Pulmonary artery endothelial cell (primary cell): ENCODE measurements at regions not wholly inside any gene's neighbourhood (a gene's known extent, or its start where the extent isn't known, plus 50 kb on each side); places are given as distances from the start of the nearest gene placed in this dataset.
"Not testable (repeated sequence)": the region's sequence is repeated elsewhere in the genome, so short reads cannot be mapped to it uniquely, and the experiment has no call there.

Experiments used
- DNase-seq: peaks from one replicate; pipeline ENCODE4 v3.0.0-alpha.2; 2011; ENCODE audit warnings: low read depth, low spot score

DNA sequence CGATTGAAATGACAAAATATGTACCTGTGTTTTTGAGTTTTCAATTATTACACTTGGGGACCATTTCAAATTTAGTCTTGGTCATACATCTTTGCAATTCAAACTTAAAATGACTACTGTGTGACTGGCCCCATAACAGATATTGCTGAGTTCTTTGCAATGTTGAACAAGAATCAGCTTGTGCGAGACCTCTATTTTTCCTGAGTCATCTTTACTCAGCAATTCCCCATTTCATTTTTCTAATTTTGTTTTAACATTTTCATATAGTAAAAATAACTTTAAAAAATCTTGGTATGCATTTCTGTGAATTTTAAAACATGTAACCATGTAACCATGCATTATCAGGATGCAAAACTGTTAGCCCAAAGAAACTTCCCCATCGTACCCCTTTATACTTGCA is 678.1 kb downstream of the ANKRD7 start:
- no peak for DNase-seq

DNA sequence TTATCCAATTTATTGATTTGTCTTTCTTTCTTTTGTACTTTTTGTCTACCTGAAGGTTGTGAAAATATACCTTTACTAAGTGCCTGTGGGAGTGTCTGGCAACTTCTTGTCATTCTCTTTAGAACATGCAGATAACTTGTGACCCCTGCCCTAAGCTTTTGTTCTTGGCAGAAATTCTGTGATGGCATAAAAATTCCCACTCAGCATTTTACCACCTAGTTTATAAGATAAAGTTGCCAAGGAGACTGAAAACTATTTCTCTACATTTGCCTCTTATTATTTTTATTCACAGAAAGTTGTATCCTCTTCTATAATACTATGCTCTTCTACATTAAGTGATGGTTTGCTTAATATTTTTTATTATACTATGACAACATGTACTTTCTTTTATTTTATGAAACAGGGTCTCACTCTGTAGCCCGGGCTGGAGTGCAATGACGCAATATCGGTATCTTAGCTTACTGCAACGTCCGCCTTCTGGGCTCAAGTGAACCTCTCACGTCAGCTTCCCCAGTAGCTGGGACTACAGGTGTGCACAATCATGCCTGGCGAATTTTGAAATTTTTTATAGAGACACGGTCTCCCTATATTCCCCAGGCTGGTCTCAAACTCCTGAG is 683.5 kb downstream of the ANKRD7 start:
- DNase-seq: no peak

DNA sequence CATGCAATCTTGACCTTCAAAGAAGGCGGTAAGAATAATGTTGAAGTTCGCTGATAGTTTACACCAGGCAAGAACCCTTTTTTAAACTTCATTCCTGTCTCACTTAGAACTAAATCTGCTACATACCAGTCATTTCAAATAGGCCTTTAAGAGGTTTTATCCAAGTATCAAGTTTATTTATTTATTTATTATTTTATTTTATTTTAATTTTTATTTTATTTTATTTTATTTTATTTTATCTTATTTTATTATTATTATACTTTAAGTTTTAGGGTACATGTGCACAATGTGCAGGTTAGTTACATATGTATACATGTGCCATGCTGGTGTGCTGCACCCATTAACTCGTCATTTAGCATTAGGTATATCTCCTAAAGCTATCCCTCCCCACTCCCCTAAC is 691.6 kb downstream of the ANKRD7 start:
- not testable (repeated sequence) for DNase-seq

DNA sequence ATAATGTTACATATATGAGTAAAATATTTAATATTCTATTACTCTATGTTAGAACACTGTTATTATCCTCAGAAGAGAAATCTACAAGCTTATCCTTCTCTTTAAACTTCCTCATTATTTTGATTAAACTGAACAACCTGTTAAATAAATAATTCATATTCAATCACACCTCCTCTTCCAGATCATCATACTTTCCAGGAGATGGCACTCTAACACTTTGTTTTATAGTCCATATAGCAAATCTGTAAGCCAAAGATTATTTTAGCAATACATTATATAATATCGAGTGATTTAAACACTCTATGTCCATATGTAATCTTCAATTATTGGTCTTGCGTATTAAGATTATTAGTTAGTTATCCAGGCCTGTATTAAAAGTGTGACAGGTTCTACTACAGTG is 694.1 kb downstream of the ANKRD7 start:
- no peak for DNase-seq

DNA sequence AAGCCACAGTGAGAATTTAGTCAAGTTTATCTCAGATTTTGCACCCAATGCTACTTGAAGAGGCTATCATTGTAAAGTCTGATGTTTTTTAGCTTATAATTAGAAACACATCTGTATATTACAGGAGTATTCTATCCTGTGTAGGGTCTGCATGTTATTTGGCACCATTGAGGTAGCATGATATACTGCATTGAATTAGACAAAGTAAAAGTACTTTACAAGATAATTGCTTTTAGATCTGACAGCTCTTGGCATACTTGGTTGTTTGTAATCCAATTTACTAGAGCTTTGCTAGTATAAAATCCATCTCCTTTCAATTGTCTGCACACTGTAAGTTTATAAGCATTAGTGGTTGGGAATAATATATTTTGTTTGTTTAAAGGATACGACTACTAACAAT is 714.3 kb downstream of the ANKRD7 start:
- DNase-seq: no peak

DNA sequence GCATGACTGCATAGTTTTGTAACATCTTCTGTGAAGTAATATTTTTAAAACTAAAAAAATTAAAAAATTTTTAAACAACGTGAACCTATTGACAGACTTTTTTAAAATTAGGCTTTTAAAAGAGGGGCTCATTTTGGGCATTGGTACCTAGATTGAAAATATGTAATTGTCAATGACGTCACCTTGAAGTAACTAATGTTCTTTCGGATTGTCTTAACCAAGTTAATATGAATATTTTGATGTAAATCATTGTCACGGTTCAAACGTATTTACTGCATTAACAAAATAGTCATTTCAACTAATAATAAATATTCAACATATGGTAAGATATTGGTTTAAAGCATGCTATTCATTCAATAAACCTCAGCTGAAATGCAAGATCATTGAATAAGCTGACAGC is 719.8 kb downstream of the ANKRD7 start:
- no peak for DNase-seq

DNA sequence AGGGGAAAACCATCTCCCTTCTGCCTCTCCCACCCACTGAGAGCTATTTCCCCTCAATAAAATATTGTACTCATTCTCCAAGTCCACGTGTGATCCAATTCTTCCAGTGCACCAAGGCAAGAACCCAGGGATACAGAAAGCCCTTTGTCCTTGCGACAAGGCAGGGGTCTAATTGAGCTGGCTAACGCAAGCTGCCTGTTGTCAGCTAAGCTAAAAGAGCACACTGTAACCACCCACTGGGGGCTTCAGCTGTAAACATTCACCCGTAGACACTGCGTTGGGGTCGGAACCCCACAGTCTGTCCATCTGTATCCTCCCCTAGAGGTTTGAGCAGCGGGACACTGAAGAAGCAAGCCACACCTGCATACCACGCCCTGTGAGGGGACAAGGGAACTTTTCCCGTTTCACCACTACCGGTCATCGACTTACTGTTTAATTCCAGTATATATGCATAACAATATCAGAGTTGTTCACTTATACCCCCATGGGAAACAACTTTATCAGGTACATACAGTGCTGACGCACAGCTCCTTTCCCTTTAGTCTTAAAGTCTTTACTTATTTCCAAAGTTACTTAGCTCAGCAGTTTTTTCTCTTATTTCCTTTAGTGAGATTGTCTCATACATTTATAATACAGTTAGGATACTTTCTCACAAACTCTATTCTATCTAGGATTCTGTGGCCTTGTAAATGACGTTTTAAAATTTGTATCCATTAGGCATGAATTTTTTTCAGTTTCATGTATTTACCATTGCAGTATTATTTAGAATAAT is 721.6 kb downstream of the ANKRD7 start:
- DNase-seq: no peak

DNA sequence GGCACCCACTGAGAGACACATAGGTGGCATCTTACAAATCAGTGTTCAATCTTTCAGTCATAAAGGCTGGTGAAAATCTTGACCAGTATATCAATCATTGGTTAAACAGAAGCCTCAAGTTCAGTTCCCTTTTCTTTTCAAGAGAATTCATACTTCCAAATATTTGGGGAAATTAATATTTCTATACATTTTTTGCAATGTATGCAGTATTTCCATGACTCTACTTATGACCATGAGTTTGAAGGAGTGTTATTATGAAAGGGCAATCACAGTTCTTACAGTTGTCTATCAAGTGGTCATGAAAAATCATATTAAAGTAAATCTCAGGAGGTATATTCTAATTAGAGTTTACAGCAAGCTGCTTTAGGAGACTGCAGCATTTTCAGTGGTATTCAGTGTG is 724.0 kb downstream of the ANKRD7 start:
- DNase-seq: no peak

DNA sequence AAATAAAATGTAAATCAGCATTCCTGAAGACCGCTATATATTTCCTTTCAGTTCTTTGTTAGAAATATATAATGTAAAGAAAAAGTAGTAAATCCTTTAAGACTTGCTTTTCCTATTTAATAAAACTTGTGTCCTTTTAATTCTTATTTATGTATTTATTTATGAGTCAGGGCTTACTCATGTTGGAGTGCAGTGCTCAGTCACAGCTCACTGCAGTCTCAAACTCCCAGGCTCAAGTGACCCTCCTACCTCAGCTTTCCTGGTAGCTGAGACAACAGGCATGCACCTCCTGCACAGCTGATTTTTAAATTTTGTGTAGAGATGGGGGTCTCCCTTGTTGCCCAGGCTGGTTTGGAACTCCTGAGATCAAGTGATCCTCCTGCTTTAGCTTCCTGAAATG is 724.5 kb downstream of the ANKRD7 start:
- DNase-seq: no peak

DNA sequence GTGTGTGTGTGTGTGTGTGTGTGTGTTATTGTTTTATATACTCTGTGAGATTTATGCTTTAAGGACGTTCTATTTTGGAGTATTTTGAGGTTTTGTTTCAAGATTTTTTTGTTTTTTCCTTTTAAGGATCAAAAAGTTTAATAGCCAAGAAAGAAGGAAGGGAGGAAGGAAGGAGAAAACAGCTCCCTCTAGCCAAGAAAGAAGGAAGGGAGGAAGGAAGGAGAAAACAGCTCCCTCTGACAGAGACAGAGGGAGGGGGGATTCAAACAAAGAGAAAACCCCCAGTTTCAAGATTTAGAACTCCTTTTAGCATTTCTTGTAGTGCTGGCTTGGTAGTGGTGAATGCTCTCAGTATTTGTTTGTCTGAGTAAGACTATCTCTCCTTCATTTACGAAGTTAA is 731.8 kb downstream of the ANKRD7 start:
- not testable (repeated sequence) for DNase-seq

DNA sequence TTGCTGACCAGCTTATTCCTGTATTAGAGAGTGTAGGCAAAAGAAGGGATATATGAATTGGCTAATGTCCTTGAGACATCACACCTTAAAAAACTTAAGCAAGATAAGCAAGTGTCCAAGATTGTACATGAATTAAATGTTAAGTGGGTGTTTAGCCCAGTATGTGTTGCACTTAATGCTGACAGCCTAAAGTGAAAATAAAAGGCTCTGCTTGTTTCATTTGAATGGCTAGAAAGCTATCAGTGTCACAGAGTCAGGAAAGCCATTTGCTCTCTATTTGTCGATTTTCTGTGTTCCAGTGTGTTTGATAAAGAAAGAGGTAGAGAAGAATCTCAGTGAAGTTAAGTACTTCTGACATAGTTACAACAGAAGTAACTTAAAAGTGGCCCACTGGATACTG is 744.9 kb downstream of the ANKRD7 start:
- no peak for DNase-seq

DNA sequence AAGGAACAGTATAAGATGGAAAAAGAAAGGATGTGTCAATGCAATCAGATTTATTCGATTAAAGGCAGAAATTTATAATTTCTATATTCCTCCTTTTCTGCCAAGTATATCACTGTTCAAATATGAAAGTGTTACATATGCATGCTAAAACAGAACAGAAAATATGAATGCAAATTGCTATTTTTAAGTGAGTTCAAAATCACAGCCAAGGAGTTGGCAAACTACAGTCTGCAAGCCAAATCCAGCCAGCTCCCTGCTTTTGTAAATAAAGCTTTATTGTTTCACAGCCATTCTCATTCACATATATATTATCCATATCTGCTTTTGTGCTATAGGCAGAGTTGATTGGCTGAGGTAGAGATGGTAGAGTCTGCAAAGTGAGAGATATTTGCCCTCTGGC is 747.2 kb downstream of the ANKRD7 start:
- DNase-seq: no peak

DNA sequence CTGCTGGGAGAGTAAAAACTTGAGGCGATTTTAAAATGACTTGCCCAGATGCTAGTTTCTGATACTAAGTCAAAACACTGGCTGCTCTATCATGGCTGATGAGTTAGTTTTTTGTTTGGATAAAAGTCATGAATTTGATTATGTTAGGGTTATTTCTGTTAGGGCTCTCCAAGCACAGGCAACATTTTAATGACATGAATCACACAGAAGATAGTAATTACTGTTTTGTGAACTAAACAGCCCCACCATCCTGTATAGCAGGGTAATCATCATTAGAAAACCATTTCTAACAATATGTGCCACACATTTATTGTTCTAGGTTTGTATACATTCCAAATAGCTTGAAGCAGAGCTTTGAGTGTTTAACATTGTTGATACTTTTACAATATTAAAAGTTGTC is 750.3 kb downstream of the ANKRD7 start:
- no peak for DNase-seq

DNA sequence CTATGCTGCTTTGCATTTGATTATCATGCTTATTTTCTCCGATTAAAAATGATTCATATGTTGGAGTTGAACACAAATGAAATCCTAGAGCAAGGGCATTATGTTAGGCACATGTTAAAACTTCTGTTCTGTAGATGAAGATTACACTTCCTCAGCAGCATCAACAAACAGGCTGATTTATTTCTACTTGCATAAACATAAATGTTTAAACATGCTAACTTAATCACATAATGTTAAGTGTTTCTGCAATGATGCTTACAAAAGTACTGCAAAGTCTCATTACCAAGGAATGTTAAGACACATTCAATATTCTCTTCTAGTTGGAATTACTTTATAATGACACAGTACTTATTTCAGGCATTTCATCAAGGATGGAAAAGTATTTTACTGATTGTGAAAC is 770.8 kb downstream of the ANKRD7 start:
- no peak for DNase-seq

DNA sequence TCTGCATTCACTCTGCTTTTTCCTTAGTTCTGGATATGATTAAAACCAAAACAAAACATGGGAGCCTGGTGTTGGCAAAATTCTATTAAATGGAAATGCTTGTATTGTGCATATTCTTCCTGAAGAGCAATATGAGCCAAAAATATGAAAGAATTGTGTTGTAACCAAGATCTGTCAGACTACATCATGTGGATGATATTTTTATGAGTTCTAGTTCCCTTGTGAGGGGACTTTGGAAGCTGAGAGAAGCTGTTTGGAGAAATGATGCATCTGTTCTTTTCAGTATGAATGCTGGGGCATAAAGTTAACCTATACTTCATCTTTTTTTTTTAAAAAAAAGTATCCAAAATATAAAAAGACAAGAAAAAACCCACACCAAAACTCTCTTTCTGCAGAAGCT is 782.7 kb downstream of the ANKRD7 start:
- DNase-seq: no peak

DNA sequence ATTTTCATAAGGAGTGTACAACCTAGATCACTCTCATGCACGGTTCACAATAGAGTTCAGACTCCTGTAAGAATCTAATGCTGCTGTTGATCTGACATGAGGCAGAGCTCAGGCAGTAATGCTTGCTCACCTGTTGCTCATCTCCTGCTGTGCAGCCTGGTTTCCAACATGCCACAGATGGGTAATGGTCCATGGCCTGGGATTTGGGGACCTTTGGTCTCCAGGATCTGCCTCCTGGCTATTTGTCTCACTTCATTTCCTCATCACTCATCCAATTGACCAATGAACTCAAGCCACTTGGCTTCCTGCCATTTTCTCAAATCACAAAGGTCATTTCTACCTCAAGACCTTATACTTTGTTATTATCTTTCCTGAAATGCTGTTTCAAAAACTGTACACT is 786.1 kb downstream of the ANKRD7 start:
- DNase-seq: no peak

DNA sequence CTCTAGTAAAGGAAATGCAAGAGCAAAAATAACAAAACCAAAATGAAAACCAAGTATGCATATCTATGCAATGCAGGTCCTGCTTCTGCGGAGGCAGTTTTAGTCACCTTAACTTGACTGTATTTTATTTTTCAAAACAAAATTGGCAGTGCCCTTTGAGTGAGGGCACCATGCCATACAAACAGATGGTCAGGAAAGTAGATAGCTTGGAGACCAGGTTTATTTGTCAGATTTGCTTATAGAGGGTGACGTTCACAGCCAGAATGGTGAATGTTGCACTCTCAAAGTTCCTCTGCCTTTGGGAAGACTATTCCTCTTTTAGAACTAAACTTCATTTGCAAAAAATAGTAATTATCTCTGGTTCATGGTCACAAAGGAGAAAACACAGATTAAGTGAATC is 801.9 kb downstream of the ANKRD7 start:
- DNase-seq: no peak

DNA sequence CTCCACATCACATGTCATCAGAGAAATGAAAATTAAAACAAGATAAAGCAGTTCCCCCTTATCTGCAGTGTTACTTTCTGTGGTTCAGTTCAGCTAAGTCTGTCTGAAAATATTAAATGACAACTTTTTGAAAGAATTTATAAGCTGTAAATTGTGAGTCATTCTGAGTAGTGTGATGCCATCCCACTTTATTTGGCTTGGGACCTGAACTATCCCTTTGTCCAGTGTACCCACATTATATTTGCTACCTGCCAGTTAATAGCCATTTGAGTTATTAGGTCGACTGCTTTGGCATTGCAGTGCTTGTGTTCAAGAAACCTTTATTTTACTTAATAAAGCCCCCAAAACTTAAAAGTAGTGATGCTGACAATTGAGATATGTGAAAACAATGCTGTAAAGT is 804.2 kb downstream of the ANKRD7 start:
- DNase-seq: no peak

DNA sequence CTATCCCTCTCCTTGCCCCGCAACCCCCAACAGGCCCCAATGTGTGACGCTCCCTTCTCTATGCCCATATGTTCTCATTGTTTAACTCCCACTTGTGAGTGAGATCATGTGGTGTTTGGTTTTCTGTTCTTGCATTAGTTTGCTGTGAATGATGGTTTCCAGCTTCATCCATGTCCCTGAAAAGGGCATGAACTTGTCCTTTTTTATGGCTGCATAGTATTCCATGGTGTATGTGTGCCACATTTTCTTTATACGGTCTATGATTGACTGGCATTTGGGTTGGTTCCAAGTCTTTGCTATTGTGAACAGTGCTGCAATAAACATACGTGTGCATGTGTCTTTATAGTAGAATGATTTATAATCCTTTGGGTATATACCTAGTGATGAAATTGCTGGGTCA is 807.6 kb downstream of the ANKRD7 start:
- not testable (repeated sequence) for DNase-seq

DNA sequence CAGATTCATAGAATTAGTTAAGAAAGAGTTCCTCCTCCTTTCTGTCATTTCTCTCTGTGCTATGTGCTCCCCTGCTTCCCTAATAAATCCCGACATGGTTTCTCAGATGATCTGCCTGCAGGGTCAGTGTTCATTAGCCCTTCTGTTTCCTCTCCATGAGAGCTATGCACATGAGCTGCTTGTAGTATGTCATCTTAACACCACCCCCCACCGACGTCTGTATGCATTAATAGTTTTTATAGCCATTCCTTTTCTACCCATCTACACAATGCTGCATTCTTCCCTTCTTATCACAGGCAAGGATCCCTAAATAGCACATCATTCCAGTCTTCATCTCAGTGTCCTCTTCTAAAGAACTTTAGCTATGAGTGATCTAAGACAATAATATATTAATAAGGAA is 809.1 kb downstream of the ANKRD7 start:
- DNase-seq: no peak

DNA sequence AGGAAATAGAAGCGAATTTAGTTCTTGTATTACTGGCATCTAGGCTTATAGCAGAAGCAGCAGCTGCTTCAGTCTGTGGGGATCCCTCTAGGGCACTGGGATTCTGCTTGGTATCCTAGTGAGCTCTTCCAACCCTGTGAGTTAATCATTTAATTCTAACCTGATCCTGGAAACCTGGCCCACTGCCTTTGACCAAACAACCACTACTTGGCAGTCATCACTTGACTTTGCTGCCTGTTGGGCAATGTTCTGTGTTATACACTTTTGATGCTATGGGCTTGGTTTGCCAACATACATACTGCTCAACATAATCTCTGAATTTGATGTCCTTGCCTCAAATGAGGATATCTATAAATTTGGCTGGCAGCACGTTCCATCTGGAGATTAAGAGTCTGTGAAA is 813.4 kb downstream of the ANKRD7 start:
- no peak for DNase-seq

DNA sequence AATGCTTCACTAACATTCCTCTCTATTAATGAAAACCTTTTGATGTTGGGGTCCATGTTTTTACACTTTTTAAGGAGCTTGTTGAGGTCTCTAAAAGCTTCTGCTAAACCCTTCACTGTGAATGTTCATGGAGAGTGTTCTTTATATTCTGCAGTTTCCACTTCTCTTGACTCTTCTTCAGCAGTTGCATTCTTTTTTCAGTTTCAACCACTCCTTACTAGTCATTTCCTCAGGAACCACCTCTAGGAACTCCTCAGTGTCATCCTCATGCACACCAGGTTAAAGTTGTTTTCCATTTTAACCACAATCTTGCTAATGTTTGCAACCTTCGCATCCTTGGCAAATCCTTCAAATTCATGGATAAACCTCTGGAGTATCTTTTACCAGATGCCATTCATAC is 821.6 kb downstream of the ANKRD7 start:
- DNase-seq: no peak

DNA sequence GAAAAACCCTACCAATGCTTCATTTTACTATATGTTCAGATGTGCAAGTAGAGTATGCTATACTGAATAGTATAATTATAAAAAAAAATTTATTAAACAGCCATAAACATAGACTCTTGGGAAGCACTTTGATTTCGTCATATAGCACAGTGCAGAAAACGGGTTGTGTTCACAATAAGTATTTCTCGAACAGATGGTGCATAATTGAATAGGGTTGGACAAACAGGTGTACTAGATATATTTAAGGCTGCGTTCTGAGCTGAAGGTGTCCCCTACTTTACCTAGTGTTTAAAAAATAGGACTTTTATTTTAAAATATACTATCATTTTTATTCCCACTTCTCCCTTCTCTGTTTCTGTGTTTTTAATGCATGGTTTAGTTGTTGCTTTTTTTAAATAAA is 841.5 kb downstream of the ANKRD7 start:
- DNase-seq: no peak

DNA sequence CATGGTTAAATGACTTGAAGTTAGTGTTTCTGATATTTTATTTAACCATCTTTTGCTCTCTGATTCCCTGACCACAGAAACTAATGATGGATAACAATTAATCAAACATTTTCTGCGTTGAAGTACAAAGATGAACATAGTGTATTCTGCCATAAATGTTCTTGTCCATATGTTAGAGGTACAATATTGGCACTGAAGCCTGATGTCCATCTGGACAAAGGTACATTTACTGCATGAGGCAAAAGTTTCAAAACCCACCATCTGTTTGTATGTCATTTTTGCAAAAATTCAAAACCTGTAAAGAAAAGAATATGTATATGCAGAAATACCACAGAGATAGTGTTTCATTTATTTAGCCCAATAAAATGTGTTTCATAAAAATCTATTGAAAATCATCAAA is 861.5 kb downstream of the ANKRD7 start:
- no peak for DNase-seq
